Right lobe of liver (tissue), 4 donors: ENCODE measurements at regions not wholly inside any gene's neighbourhood (a gene's known extent, or its start where the extent isn't known, plus 50 kb on each side); places are given as distances from the start of the nearest gene placed in this dataset.

Experiments
- CTCF ChIP-seq, 4 donors: fragments of 200-600 bp in 3 of 4; fragments of 450-650 bp in 1 of 4; IDR thresholded peaks; one replicate each; pipeline versions ENCODE4 v1.5.1 to v1.8.0; 2016 to 2022; ENCODE audit warnings: antibody characterized with exemption in 4 of 4, mild to moderate bottlenecking in 2 of 4
- POLR2A ChIP-seq: fragments of 450-650 bp; IDR thresholded peaks from one replicate; pipeline ENCODE4 v1.6.1; 2017; ENCODE audit warnings: antibody characterized with exemption, mild to moderate bottlenecking
- donor health status: DM: no; HTN: no; CAD: no.
- donor health status: DM: no; HTN: no; CAD: no.
- donor health status: DM: no; HTN: yes; CAD: no.

GRCh38 chr10:4250587-4250887, 465.5 kb upstream of the KLF6 start:
- no peak for TF ChIP-seq CTCF (IDR thresholded peaks at IDR 0.05)
- TF ChIP-seq POLR2A: no peak
